Endothelial cell of umbilical vein (primary cell): ENCODE measurements at regions not wholly inside any gene's neighbourhood (a gene's known extent, or its start where the extent isn't known, plus 50 kb on each side); places are given as distances from the start of the nearest gene placed in this dataset.
"Not testable (repeated sequence)": the region's sequence is repeated elsewhere in the genome, so short reads cannot be mapped to it uniquely, and the experiment has no call there.

Source experiments
- CTCF ChIP-seq, 2 donors: IDR thresholded peaks; 1 replicate in 1 of 2; 2 replicates in 1 of 2; pipeline ENCODE4 v1.5.1; 2011; ENCODE audit warnings: low read length in 2 of 2, mild to moderate bottlenecking in 2 of 2, moderate library complexity in 2 of 2, control low read depth in 1 of 2, inconsistent platforms in 1 of 2, low read depth in 1 of 2; ENCODE audit not compliant: insufficient read depth in 1 of 2; ENCODE audit errors: extremely low read depth in 1 of 2
- EZH2 ChIP-seq: IDR thresholded peaks from 2 replicates; pipeline ENCODE4 v1.6.1; 2012; ENCODE audit warnings: borderline replicate concordance, low read depth, mild to moderate bottlenecking, moderate library complexity, low read length, inconsistent platforms; ENCODE audit not compliant: severe bottlenecking
- GATA2 ChIP-seq: IDR thresholded peaks from 2 replicates; pipeline ENCODE4 v1.7.0; 2011; ENCODE audit warnings: low read depth, mild to moderate bottlenecking, moderate library complexity, mixed read lengths, low read length; ENCODE audit not compliant: insufficient read length, insufficient read depth
- POLR2A ChIP-seq: IDR thresholded peaks from 2 replicates; pipeline ENCODE4 v1.6.1; 2012; ENCODE audit warnings: low read depth, mild to moderate bottlenecking, control low read depth, low read length
- POLR2AphosphoS5 ChIP-seq: IDR thresholded peaks from 2 replicates; pipeline ENCODE4 v1.6.1; 2012; ENCODE audit warnings: low read depth, mild to moderate bottlenecking, control low read depth, low read length, moderate library complexity; ENCODE audit not compliant: insufficient read depth

- TF ChIP-seq GATA2; CTCF (IDR thresholded peaks at IDR 0.05; ENCODE audit: extremely low read depth in 1 of 2, insufficient read depth in 1 of 2, low read depth in 1 of 2, low read length in 2 of 2); POLR2A; EZH2; POLR2AphosphoS5: not testable (repeated sequence)
These were observed 177.7 kb downstream of the TBC1D2B start for GRCh38 chr15:77899776-77900175.
